ENCODE measurements at regions not wholly inside any gene's neighbourhood (a gene's known extent, or its start where the extent isn't known, plus 50 kb on each side); places are given as distances from the start of the nearest gene placed in this dataset.

DNA sequence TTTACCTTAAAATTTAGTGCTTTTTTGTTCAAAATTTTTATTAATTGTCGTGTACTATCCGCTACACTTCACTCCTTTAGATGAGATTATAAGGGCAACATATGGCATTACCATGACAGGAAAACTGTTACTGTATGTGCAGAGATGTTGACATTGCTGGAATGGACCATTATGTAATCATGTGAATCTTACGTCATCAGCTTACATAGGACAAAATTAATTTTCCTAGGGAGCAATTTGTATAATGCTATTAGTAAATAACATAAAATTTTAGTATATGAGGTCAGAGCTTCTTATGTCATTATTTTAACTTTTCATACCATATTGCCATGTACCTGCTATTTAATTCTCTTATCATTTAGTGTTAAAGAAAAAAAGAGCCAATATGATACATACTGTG is 110.4 kb upstream of the KLHL1 start:
- TF ChIP-seq, protein P1, sequence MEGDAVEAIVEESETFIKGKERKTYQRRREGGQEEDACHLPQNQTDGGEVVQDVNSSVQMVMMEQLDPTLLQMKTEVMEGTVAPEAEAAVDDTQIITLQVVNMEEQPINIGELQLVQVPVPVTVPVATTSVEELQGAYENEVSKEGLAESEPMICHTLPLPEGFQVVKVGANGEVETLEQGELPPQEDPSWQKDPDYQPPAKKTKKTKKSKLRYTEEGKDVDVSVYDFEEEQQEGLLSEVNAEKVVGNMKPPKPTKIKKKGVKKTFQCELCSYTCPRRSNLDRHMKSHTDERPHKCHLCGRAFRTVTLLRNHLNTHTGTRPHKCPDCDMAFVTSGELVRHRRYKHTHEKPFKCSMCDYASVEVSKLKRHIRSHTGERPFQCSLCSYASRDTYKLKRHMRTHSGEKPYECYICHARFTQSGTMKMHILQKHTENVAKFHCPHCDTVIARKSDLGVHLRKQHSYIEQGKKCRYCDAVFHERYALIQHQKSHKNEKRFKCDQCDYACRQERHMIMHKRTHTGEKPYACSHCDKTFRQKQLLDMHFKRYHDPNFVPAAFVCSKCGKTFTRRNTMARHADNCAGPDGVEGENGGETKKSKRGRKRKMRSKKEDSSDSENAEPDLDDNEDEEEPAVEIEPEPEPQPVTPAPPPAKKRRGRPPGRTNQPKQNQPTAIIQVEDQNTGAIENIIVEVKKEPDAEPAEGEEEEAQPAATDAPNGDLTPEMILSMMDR (IDR thresholded peaks at IDR 0.05) = no peak
- TF ChIP-seq POLR2AphosphoS5 (IDR thresholded peaks at IDR 0.05; ENCODE audit: insufficient read depth in 1 of 2, low read depth in 1 of 2) (no peak), POLR2A (IDR thresholded peaks at IDR 0.05) (no peak)
